ENCODE measurements at regions not wholly inside any gene's neighbourhood (a gene's known extent, or its start where the extent isn't known, plus 50 kb on each side); places are given as distances from the start of the nearest gene placed in this dataset.

DNA sequence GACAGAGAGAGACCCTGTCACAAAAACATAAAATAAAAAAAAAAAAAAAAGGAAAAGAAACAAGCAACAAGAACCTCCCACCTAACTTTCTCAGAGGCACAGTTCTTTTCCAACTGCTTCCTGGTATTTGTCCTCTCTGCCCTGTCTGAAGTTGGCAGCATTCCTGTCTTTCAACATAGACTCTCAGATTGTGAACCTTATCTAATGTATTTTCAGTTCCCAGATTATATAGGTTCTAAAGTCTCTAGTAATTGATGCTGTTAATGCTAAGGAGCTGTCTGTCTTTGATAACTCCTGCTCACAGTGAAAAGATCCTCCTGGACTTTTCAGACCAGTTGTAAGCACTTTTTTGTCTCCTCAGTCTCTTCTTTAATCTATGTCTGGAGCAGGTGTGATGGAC lies 199.5 kb upstream of the P2RY1 start:
- TF ChIP-seq, protein P1, sequence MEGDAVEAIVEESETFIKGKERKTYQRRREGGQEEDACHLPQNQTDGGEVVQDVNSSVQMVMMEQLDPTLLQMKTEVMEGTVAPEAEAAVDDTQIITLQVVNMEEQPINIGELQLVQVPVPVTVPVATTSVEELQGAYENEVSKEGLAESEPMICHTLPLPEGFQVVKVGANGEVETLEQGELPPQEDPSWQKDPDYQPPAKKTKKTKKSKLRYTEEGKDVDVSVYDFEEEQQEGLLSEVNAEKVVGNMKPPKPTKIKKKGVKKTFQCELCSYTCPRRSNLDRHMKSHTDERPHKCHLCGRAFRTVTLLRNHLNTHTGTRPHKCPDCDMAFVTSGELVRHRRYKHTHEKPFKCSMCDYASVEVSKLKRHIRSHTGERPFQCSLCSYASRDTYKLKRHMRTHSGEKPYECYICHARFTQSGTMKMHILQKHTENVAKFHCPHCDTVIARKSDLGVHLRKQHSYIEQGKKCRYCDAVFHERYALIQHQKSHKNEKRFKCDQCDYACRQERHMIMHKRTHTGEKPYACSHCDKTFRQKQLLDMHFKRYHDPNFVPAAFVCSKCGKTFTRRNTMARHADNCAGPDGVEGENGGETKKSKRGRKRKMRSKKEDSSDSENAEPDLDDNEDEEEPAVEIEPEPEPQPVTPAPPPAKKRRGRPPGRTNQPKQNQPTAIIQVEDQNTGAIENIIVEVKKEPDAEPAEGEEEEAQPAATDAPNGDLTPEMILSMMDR (IDR thresholded peaks at IDR 0.05): no peak
- no peak for TF ChIP-seq POLR2A (IDR thresholded peaks at IDR 0.05)

Measured in uterus (tissue), 2 donors.